GM12865 (cell line): ENCODE measurements at regions not wholly inside any gene's neighbourhood (a gene's known extent, or its start where the extent isn't known, plus 50 kb on each side); places are given as distances from the start of the nearest gene placed in this dataset.

Source experiments
- DNase-seq: peaks from one replicate; pipeline ENCODE4 v3.0.0; 2010; ENCODE audit warnings: low read depth
- H3K4me3 ChIP-seq: 2 replicates; pipeline ENCODE4 v1.5.1; 2011; ENCODE audit warnings: mild to moderate bottlenecking, low read depth, low read length, control low read depth
- TF ChIP-seq, protein P1 (sequence below): IDR thresholded peaks from 2 replicates; pipeline ENCODE4 v1.5.1; 2011; ENCODE audit warnings: low read length, control low read depth, low read depth, inconsistent platforms; ENCODE audit not compliant: insufficient read depth; ENCODE audit errors: missing control alignments

DNA sequence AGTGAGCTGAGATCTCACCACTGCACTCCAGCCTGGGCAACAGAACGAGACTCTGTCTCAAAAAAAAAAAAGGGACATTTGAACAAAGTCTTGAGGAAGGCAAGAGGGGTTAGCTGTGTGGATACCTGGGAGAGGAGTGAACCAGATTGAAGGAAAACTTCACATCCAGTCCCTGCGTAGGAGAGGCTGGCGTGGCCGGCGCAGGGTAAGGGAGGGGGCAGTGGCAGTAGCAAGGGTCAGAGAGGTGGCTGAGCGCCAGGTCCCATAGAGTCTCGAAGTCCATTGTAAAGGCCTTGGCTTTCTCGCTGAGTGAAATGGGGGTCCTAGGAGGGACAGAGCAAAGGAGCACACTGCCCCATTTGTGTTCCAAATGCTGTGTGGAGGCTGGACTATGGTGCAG is 171.8 kb upstream of the WSCD1 start:
- no peak overlapping the region for H3K4me3 ChIP-seq
- DNase-seq = no peak
- TF ChIP-seq, protein P1, sequence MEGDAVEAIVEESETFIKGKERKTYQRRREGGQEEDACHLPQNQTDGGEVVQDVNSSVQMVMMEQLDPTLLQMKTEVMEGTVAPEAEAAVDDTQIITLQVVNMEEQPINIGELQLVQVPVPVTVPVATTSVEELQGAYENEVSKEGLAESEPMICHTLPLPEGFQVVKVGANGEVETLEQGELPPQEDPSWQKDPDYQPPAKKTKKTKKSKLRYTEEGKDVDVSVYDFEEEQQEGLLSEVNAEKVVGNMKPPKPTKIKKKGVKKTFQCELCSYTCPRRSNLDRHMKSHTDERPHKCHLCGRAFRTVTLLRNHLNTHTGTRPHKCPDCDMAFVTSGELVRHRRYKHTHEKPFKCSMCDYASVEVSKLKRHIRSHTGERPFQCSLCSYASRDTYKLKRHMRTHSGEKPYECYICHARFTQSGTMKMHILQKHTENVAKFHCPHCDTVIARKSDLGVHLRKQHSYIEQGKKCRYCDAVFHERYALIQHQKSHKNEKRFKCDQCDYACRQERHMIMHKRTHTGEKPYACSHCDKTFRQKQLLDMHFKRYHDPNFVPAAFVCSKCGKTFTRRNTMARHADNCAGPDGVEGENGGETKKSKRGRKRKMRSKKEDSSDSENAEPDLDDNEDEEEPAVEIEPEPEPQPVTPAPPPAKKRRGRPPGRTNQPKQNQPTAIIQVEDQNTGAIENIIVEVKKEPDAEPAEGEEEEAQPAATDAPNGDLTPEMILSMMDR = no peak

DNA sequence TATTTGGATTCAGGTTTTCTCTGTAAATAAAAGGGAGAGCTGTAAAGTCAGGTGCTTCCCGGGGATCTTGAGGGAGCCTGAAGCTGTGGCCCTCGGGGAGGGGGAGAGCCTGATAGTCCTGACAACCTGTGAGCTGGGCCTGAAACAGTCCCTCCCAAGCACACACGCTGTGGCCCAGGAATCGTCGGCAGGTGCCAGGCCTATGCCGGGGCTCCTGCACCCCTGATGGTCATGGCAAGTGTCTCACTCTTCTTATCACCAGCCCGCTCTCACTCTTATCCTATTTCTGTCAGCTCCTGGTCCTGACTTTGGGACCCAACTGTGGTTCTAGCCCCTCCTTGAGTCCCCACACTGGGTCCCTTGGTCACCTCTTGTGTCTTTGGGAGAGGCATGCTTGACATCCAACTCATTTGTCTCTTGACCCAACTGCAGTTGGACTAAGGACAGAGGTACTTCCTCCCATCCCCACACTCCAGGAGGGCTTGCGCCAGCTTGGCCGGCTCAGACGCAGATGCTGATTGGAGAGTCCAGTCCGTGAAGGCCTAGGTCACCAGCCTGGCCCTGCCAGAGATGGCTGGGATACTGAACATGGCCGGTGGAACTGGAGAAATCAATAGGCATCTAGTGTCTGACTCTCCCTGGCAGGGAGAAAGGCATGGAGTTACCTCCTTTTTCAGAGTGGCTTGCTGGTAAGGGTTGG is 170.5 kb upstream of the WSCD1 start:
- no peak overlapping the region for H3K4me3 ChIP-seq
- TF ChIP-seq, protein P1 = no peak
- DNase-seq = no peak

DNA sequence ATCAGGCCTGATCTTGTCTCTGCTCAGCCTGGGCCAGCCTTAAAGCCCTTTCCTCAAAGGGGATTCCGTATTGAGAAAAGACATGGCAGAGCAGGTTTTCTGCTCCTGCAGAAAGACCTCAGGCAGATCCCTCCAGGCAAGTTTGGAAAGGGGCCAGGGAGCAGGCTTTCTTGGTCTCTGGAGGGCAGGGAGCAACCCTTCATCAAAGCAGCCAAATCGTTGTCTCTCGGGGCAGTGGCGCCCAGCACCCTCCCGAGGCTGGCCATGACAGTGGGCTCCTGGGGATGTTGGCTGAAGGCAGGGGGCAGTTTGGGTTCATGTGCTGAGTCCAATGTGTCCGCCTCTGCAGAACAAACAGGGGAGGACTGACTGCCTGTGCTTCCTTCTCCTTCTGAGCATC is 168.4 kb upstream of the WSCD1 start:
- no peak for DNase-seq
- TF ChIP-seq, protein P1 = no peak
- H3K4me3 ChIP-seq = no peak overlapping the region

DNA sequence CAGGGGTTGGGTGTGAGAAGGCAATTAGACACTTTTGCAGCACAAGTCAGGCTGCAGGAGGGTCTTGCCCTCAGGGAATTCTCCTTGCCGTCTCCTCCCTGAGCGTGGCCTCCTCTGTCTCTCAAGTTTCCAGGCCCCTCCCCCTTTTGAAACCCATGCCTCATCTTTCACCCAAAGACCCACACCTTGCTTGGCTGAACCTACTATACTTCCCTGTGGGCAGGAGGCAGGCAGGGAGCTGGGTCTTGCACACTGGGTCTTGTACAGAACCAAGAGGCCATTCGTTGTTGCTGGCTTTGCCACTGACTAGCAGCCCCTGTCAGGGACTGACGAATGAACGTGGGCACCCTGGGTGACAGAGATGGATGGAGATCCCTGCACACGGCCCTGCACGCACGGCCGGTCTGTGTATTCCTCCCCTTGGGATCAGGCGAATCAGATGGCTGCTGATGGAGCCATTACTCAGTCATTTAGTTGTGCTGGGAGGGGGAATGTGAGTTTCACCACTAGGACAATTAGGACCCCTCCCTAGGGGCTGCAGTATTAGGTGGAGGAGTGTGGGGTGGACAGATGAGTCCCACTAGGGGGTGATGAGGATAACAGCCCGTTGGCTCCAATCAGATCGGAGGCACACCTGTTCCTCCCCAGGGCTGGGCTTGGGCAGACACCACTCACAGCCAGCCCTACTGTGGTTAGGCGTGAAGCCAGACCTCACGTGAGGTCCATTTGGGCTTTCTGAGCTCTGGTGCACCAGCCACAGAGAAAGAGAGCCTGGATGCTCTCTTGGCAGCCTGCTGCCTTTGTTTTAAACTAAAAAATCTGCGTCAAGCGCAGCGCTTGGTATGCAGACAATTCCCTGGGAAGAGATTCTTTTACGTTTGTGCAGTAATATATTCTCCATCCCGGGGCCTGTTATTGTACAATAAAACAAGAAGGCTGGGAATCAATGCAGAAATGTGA is 167.7 kb upstream of the WSCD1 start:
- H3K4me3 ChIP-seq = no peak overlapping the region
- no peak for DNase-seq
- TF ChIP-seq, protein P1 = no peak

DNA sequence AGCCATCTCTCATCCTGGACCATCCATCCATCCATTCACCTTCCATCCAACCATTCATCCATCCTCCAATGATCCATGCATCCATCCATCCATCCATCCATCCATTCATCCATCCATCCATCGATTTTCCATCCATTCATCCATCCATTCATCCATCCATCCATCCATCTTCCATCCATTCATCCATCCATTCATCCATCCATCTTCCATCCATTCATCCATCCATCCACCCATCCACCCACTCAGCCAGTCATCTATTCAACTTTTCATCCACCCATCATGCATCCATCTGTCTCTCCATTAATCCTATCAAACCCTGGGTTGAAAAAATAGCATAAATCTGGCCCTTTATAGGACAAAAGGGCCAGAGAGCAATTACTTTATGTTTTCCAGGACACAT is 158.3 kb upstream of the WSCD1 start:
- TF ChIP-seq, protein P1 = no peak
- no peak for DNase-seq
- no peak overlapping the region for H3K4me3 ChIP-seq

DNA sequence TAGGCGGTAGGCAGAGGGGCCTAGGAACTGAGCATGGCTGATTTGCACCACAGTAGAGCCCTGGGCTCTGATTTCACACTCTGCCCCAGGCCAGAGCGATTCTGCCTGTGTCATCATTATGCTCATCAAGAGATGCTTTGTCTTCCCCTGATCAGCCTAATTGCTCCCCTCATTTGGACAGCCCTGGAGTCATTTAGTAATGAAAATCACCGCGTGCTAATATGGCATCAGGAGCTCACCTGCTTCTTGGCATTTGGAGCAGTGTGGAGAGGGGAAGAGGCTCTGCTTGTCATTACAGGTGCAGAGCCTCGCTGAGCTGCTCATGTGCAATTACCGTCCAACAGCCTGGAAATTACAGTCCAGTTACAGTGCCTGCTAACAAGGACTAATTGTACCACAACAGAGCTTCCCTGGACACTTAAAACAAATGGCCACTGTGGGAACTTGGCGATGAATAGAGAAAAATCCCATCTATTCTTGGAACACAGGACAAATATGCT is 157.1 kb upstream of the WSCD1 start:
- TF ChIP-seq, protein P1 = no peak
- no peak overlapping the region for H3K4me3 ChIP-seq
- DNase-seq = no peak

DNA sequence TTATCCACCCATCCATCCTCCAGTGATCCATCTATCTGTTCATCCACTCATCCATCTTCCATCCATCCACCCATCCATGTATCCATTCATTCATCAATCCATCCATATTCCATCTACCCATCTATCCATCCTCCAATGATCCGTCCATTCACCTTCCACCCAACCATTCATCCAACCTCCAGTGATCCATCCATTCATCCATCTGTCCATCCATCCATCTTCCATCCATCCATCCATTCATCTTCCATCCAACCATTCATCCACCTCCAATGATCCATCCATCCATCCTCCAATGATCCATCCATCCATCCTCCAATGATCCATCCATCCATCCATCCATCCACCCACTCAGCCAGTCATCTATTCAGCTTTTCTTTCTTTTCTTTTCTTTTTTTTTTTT is 156.5 kb upstream of the WSCD1 start:
- no peak for DNase-seq
- no peak overlapping the region for H3K4me3 ChIP-seq
- TF ChIP-seq, protein P1 = no peak
